ENCODE measurements at regions not wholly inside any gene's neighbourhood (a gene's known extent, or its start where the extent isn't known, plus 50 kb on each side); places are given as distances from the start of the nearest gene placed in this dataset.

DNA sequence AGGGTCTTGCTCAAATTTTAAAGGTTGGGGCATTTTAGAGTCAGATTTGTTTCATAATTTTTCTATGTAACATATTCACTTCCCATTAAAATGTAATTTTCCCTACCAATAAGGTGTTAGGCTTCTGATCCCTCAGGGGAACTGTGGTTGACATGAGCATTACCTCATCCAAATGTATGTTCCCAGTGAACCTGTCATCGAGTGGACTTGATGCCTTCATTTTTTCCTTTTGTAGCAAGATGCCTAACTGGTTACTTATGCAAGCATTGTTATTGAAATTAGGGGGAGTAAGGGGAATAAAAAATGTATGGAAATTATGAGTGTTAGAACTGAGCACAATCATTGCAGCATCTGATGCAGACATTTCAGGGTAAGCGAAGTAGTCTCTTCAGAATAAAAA is 360.5 kb downstream of the BCKDHB start:
- H3K23ac ChIP-seq (ENCODE audit: low read depth, low read length, poor library complexity): no peak overlapping the region
- H4K8ac ChIP-seq (ENCODE audit: low read depth, low read length): no peak overlapping the region
- no peaks in the 10 kb centered on the region for H3K79me1 ChIP-seq (ENCODE audit: low read depth, low read length)
- H3K27ac ChIP-seq (replicated peaks; ENCODE audit: low read length): no peak overlapping the region
- H2BK120ac ChIP-seq (ENCODE audit: low read depth, low read length): no peak overlapping the region
- H3K4me2 ChIP-seq (ENCODE audit: insufficient read depth, low read length, poor library complexity, severe bottlenecking): no peak overlapping the region
- H3K9ac ChIP-seq (ENCODE audit: low read depth, low read length, poor library complexity): no peak overlapping the region
- no peak overlapping the region for H3K4me3 ChIP-seq (ENCODE audit: low read length in 2 of 2)
- H3K36me3 ChIP-seq (replicated peaks in 1 of 2; ENCODE audit: control insufficient read depth in 2 of 2, insufficient read depth in 2 of 2, low read length in 2 of 2): no peaks in the 10 kb centered on the region
- H3K18ac ChIP-seq (ENCODE audit: low read length): no peak overlapping the region
- H2BK5ac ChIP-seq (ENCODE audit: low read length): no peak overlapping the region
- no peak overlapping the region for H3K14ac ChIP-seq (ENCODE audit: low read length)
- H2BK15ac ChIP-seq (ENCODE audit: low read length): no peak overlapping the region
- H3K4me1 ChIP-seq (ENCODE audit: control insufficient read depth in 2 of 2, insufficient read depth in 1 of 2, low read depth in 1 of 2, low read length in 2 of 2): no peaks in the 10 kb centered on the region
- no peaks in the 10 kb centered on the region for H3K9me3 ChIP-seq (replicated peaks in 1 of 2; ENCODE audit: control insufficient read depth in 2 of 2, insufficient read depth in 1 of 2, low read depth in 1 of 2, low read length in 2 of 2)
- H2BK12ac ChIP-seq (ENCODE audit: low read length): no peak overlapping the region
- WGBS, 2 donors (ENCODE audit: extremely low coverage in 2 of 2, insufficient read length in 2 of 2, insufficient replicate concordance in 1 of 2): no CpG with 5 or more reads among the region's 2 CpGs
- no peak overlapping the region for H4K91ac ChIP-seq (ENCODE audit: low read depth, low read length, poor library complexity)
- no peak overlapping the region for H3K4ac ChIP-seq (ENCODE audit: low read length)
- H2AK5ac ChIP-seq (ENCODE audit: low read depth, low read length): no peak overlapping the region
- DNase-seq (ENCODE audit: low spot score): no peak
- H3K27me3 ChIP-seq (ENCODE audit: control insufficient read depth in 3 of 3, insufficient read depth in 3 of 3, low read depth in 1 of 3, low read length in 3 of 3): no peaks in the 10 kb centered on the region
- no peak overlapping the region for H2AFZ ChIP-seq (ENCODE audit: low read length)

DNA sequence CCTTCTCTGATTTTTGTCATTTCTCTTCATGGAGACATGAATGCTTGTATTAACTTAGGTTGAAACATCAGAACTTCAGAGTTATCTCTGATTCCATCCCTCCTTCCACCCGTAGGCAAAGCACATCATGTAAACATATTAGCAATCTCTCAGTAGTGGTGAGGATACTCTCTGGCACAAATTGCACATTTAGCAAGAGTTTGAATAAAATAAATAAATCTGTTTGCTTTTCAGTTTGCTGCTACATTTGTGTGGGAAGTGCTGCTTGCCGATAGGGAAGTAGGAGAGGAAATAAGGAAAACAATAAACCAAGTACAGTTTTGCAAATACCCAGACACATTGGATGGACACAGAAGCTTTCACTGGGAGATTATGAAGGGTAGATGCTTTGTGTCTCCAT is 359.0 kb downstream of the BCKDHB start:
- Histone ChIP-seq H3K4ac (ENCODE audit: low read length) (no peak overlapping the region), H2BK12ac (ENCODE audit: low read length) (no peak overlapping the region), H2AFZ (ENCODE audit: low read length) (no peak overlapping the region), H3K14ac (ENCODE audit: low read length) (no peak overlapping the region), H3K27me3 (ENCODE audit: control insufficient read depth in 3 of 3, insufficient read depth in 3 of 3, low read depth in 1 of 3, low read length in 3 of 3) (no peaks in the 10 kb centered on the region), H3K9ac (ENCODE audit: low read depth, low read length, poor library complexity) (no peak overlapping the region), H3K18ac (ENCODE audit: low read length) (no peak overlapping the region), H3K4me3 (ENCODE audit: low read length in 2 of 2) (no peak overlapping the region), H2AK5ac (ENCODE audit: low read depth, low read length) (no peak overlapping the region), H3K4me1 (ENCODE audit: control insufficient read depth in 2 of 2, insufficient read depth in 1 of 2, low read depth in 1 of 2, low read length in 2 of 2) (no peaks in the 10 kb centered on the region), H3K23ac (ENCODE audit: low read depth, low read length, poor library complexity) (no peak overlapping the region), H2BK120ac (ENCODE audit: low read depth, low read length) (no peak overlapping the region), H4K91ac (ENCODE audit: low read depth, low read length, poor library complexity) (no peak overlapping the region), H3K27ac (replicated peaks; ENCODE audit: low read length) (no peak overlapping the region), H2BK15ac (ENCODE audit: low read length) (no peak overlapping the region), H3K36me3 (replicated peaks in 1 of 2; ENCODE audit: control insufficient read depth in 2 of 2, insufficient read depth in 2 of 2, low read length in 2 of 2) (no peaks in the 10 kb centered on the region), H3K79me1 (ENCODE audit: low read depth, low read length) (no peaks in the 10 kb centered on the region), H3K9me3 (replicated peaks in 1 of 2; ENCODE audit: control insufficient read depth in 2 of 2, insufficient read depth in 1 of 2, low read depth in 1 of 2, low read length in 2 of 2) (no peaks in the 10 kb centered on the region), H4K8ac (ENCODE audit: low read depth, low read length) (no peak overlapping the region), H3K4me2 (ENCODE audit: insufficient read depth, low read length, poor library complexity, severe bottlenecking) (no peak overlapping the region), H2BK5ac (ENCODE audit: low read length) (no peak overlapping the region)
- no CpG with 5 or more reads among the region's 2 CpGs for WGBS, 2 donors (ENCODE audit: extremely low coverage in 2 of 2, insufficient read length in 2 of 2, insufficient replicate concordance in 1 of 2)
- DNase-seq (ENCODE audit: low spot score): no peak

DNA sequence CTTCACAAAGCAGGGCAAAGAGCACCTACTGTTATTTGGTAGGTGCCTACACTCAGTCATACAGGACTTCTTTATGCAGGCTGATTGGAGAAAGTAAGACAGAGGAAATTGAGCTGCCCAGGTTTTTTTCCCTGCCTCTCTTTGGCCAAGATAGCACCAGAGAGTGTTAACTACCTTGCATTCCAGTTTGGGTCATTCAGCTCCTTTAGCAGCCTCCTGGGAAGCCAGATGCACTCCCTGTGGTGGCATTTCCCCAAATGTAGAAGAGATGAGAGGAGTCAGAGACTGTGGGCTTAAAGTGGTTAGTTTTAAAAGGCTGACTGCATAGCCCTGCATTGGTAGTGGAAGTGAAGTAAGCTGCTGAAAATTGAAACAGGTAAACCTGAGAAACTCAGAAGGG is 358.4 kb downstream of the BCKDHB start:
- Histone ChIP-seq H2AFZ (ENCODE audit: low read length) (no peak overlapping the region), H3K4me1 (ENCODE audit: control insufficient read depth in 2 of 2, insufficient read depth in 1 of 2, low read depth in 1 of 2, low read length in 2 of 2) (no peaks in the 10 kb centered on the region), H2BK15ac (ENCODE audit: low read length) (no peak overlapping the region), H3K36me3 (replicated peaks in 1 of 2; ENCODE audit: control insufficient read depth in 2 of 2, insufficient read depth in 2 of 2, low read length in 2 of 2) (no peaks in the 10 kb centered on the region), H3K9ac (ENCODE audit: low read depth, low read length, poor library complexity) (no peak overlapping the region), H3K27ac (replicated peaks; ENCODE audit: low read length) (no peak overlapping the region), H3K18ac (ENCODE audit: low read length) (no peak overlapping the region), H2AK5ac (ENCODE audit: low read depth, low read length) (no peak overlapping the region), H2BK120ac (ENCODE audit: low read depth, low read length) (no peak overlapping the region), H3K23ac (ENCODE audit: low read depth, low read length, poor library complexity) (no peak overlapping the region), H2BK5ac (ENCODE audit: low read length) (no peak overlapping the region), H3K4ac (ENCODE audit: low read length) (no peak overlapping the region), H3K9me3 (replicated peaks in 1 of 2; ENCODE audit: control insufficient read depth in 2 of 2, insufficient read depth in 1 of 2, low read depth in 1 of 2, low read length in 2 of 2) (no peaks in the 10 kb centered on the region), H4K91ac (ENCODE audit: low read depth, low read length, poor library complexity) (no peak overlapping the region), H3K79me1 (ENCODE audit: low read depth, low read length) (no peaks in the 10 kb centered on the region), H3K4me3 (ENCODE audit: low read length in 2 of 2) (no peak overlapping the region), H2BK12ac (ENCODE audit: low read length) (no peak overlapping the region), H3K14ac (ENCODE audit: low read length) (no peak overlapping the region), H3K27me3 (ENCODE audit: control insufficient read depth in 3 of 3, insufficient read depth in 3 of 3, low read depth in 1 of 3, low read length in 3 of 3) (no peaks in the 10 kb centered on the region), H3K4me2 (ENCODE audit: insufficient read depth, low read length, poor library complexity, severe bottlenecking) (no peak overlapping the region), H4K8ac (ENCODE audit: low read depth, low read length) (no peak overlapping the region)
- no peak for DNase-seq (ENCODE audit: low spot score)

DNA sequence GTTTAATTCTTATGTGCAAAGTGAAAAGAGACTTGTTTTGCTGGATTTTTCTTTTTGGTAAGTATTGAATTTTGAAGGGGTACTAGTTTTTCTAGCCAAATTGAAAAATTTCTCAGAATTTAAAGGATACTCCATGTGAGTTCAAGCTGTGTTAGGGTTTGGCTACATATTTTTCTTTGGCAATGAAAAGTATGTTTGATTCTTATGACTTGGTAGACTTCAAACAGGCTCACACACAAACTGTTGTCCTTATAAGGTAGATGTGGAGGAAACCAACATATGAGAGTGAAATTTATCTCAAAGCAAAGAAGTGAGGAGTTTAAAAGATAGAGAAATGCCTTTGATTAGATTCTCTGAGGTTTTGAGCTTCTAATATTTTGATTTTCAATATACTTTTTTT is 356.7 kb downstream of the BCKDHB start:
- Histone ChIP-seq H2BK5ac (ENCODE audit: low read length) (no peak overlapping the region), H2AFZ (ENCODE audit: low read length) (no peak overlapping the region), H3K79me1 (ENCODE audit: low read depth, low read length) (no peaks in the 10 kb centered on the region), H3K4me2 (ENCODE audit: insufficient read depth, low read length, poor library complexity, severe bottlenecking) (no peak overlapping the region), H3K27ac (replicated peaks; ENCODE audit: low read length) (no peak overlapping the region), H2BK12ac (ENCODE audit: low read length) (no peak overlapping the region), H3K27me3 (ENCODE audit: control insufficient read depth in 3 of 3, insufficient read depth in 3 of 3, low read depth in 1 of 3, low read length in 3 of 3) (no peaks in the 10 kb centered on the region), H4K91ac (ENCODE audit: low read depth, low read length, poor library complexity) (no peak overlapping the region), H3K36me3 (replicated peaks in 1 of 2; ENCODE audit: control insufficient read depth in 2 of 2, insufficient read depth in 2 of 2, low read length in 2 of 2) (no peaks in the 10 kb centered on the region), H3K14ac (ENCODE audit: low read length) (no peak overlapping the region), H3K9me3 (replicated peaks in 1 of 2; ENCODE audit: control insufficient read depth in 2 of 2, insufficient read depth in 1 of 2, low read depth in 1 of 2, low read length in 2 of 2) (no peaks in the 10 kb centered on the region), H2BK15ac (ENCODE audit: low read length) (no peak overlapping the region), H3K9ac (ENCODE audit: low read depth, low read length, poor library complexity) (no peak overlapping the region), H3K23ac (ENCODE audit: low read depth, low read length, poor library complexity) (no peak overlapping the region), H3K18ac (ENCODE audit: low read length) (no peak overlapping the region), H3K4me1 (ENCODE audit: control insufficient read depth in 2 of 2, insufficient read depth in 1 of 2, low read depth in 1 of 2, low read length in 2 of 2) (no peaks in the 10 kb centered on the region), H2AK5ac (ENCODE audit: low read depth, low read length) (no peak overlapping the region), H2BK120ac (ENCODE audit: low read depth, low read length) (no peak overlapping the region), H3K4me3 (ENCODE audit: low read length in 2 of 2) (no peak overlapping the region), H3K4ac (ENCODE audit: low read length) (no peak overlapping the region), H4K8ac (ENCODE audit: low read depth, low read length) (no peak overlapping the region)
- DNase-seq (ENCODE audit: low spot score): no peak

Data from neuronal stem cell (in vitro differentiated cells).